Osteocyte (in vitro differentiated cells): ENCODE measurements at regions not wholly inside any gene's neighbourhood (a gene's known extent, or its start where the extent isn't known, plus 50 kb on each side); places are given as distances from the start of the nearest gene placed in this dataset.
"Not testable (repeated sequence)": the region's sequence is repeated elsewhere in the genome, so short reads cannot be mapped to it uniquely, and the experiment has no call there.

Source experiments
- DNase-seq: peaks from one replicate; pipeline ENCODE4 v3.0.0; 2021; ENCODE audit warnings: mixed read lengths; ENCODE audit not compliant: unreplicated experiment; ENCODE audit errors: extremely low spot score
- H3K27ac Mint-ChIP-seq: one replicate; pipeline ENCODE4 v1.8.0; 2021; ENCODE audit warnings: mild to moderate bottlenecking, mixed read lengths; ENCODE audit not compliant: unreplicated experiment
- H3K27me3 Mint-ChIP-seq: one replicate; pipeline ENCODE4 v1.8.0; 2021; ENCODE audit warnings: mixed read lengths; ENCODE audit not compliant: unreplicated experiment
- H3K36me3 Mint-ChIP-seq: one replicate; pipeline ENCODE4 v1.8.0; 2021; ENCODE audit warnings: mixed read lengths; ENCODE audit not compliant: unreplicated experiment
- H3K4me1 Mint-ChIP-seq: one replicate; pipeline ENCODE4 v1.8.0; 2021; ENCODE audit warnings: mixed read lengths; ENCODE audit not compliant: unreplicated experiment
- H3K4me3 Mint-ChIP-seq: one replicate; pipeline ENCODE4 v1.8.0; 2021; ENCODE audit warnings: mild to moderate bottlenecking, moderate library complexity, mixed read lengths; ENCODE audit not compliant: unreplicated experiment
- H3K9me3 Mint-ChIP-seq: one replicate; pipeline ENCODE4 v1.8.0; 2021; ENCODE audit warnings: mixed read lengths; ENCODE audit not compliant: unreplicated experiment
- CTCF ChIP-seq: fragments of 200-600 bp; sonication (generic); IDR thresholded peaks from 2 replicates; pipeline ENCODE4 v1.5.0; 2021; ENCODE audit warnings: antibody characterized with exemption, mild to moderate bottlenecking, moderate library complexity

- DNase-seq, result no peak
- H3K27ac Mint-ChIP-seq, result no peak overlapping the region
- no peaks in the 10 kb centered on the region for H3K36me3 Mint-ChIP-seq
- no peaks in the 10 kb centered on the region for H3K4me1 Mint-ChIP-seq
- no peak for TF ChIP-seq CTCF
- peaks cover 8% of the 10 kb centered on the region for H3K9me3 Mint-ChIP-seq
- H3K27me3 Mint-ChIP-seq, result no peaks in the 10 kb centered on the region
- no peak overlapping the region for H3K4me3 Mint-ChIP-seq
These were observed 666.7 kb downstream of the UQCRFS1 start for GRCh38 chr19:28546148-28546685.

- not testable (repeated sequence) for H3K4me1 Mint-ChIP-seq, DNase-seq, H3K36me3 Mint-ChIP-seq, H3K27me3 Mint-ChIP-seq, H3K27ac Mint-ChIP-seq, H3K4me3 Mint-ChIP-seq, H3K9me3 Mint-ChIP-seq
These were observed 667.6 kb downstream of the UQCRFS1 start for GRCh38 chr19:28545397-28545796.

- Mint-ChIP-seq H3K27ac (no peak overlapping the region), H3K36me3 (no peaks in the 10 kb centered on the region), H3K4me1 (no peaks in the 10 kb centered on the region), H3K9me3 (peaks cover 8% of the 10 kb centered on the region), H3K27me3 (no peaks in the 10 kb centered on the region), H3K4me3 (no peak overlapping the region)
- no peak for DNase-seq
- TF ChIP-seq CTCF, result no peak
These were observed 668.3 kb downstream of the UQCRFS1 start for GRCh38 chr19:28544451-28545261.

- DNase-seq, result no peak
- H3K36me3 Mint-ChIP-seq, result no peaks in the 10 kb centered on the region
- H3K27ac Mint-ChIP-seq, result no peak overlapping the region
- peaks cover 8% of the 10 kb centered on the region for H3K9me3 Mint-ChIP-seq
- no peak for TF ChIP-seq CTCF
- H3K4me3 Mint-ChIP-seq, result no peak overlapping the region
- no peaks in the 10 kb centered on the region for H3K4me1 Mint-ChIP-seq
- H3K27me3 Mint-ChIP-seq, result no peaks in the 10 kb centered on the region
These were observed 669.6 kb downstream of the UQCRFS1 start for GRCh38 chr19:28543244-28543776.

GRCh38 chr19:28542394-28543243 is 670.3 kb downstream of the UQCRFS1 start:
- TF ChIP-seq CTCF, result no peak
- H3K9me3 Mint-ChIP-seq, result peaks cover 10% of the 10 kb centered on the region
- no peaks in the 10 kb centered on the region for H3K4me1 Mint-ChIP-seq
- no peaks in the 10 kb centered on the region for H3K27me3 Mint-ChIP-seq
- no peak for DNase-seq
- H3K4me3 Mint-ChIP-seq, result no peak overlapping the region
- H3K27ac Mint-ChIP-seq, result no peak overlapping the region
- H3K36me3 Mint-ChIP-seq, result no peaks in the 10 kb centered on the region
